ENCODE measurements at regions not wholly inside any gene's neighbourhood (a gene's known extent, or its start where the extent isn't known, plus 50 kb on each side); places are given as distances from the start of the nearest gene placed in this dataset.

DNA sequence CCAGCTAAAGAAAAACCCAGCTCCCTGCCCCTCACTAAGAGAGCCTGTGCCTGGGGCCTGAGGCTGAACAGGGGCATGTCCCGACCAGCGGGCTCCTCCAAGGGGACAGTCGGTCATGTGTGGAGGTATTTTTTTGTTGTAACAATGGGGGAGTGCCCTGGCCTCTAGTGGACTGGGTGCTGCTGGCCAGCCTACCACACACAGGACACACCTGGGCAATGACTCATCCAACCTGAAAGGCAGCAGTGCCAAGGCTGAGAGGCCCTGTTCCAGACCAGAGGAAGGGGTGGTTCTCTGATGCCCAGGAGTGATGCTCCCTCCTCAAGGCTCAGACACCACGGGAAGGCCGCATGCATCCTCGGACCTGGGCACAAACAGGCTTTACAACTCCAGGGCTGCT is 181.5 kb downstream of the OLFM1 start:
- Histone ChIP-seq H3K4me1 (replicated peaks in 1 of 2; ENCODE audit: control insufficient read depth in 2 of 2, insufficient read depth in 2 of 2, low read length in 2 of 2) (no peaks in the 10 kb centered on the region; a peak in 1 of 5 replicates), H3K4me3 (no peak overlapping the region), H4K20me1 (replicated peaks; ENCODE audit: control insufficient read depth, insufficient read depth, low read length) (0 out of 2 replicates have a peak, but pooled peaks cover 4% of the 10 kb centered on the region), H3K9ac (ENCODE audit: insufficient read depth in 1 of 2, low read depth in 2 of 2, low read length in 2 of 2) (no peak overlapping the region), H3K36me3 (ENCODE audit: control insufficient read depth, insufficient read depth, low read length) (no peaks in the 10 kb centered on the region), H3K79me2 (ENCODE audit: control insufficient read depth, insufficient read depth, low read length) (no peaks in the 10 kb centered on the region), H3K27ac (ENCODE audit: extremely low read depth, low read depth, low read length) (no peak overlapping the region), H2AFZ (ENCODE audit: low read depth, low read length) (no peak overlapping the region), H3K4me2 (ENCODE audit: insufficient read depth, low read length) (no peak overlapping the region), H3K27me3 (ENCODE audit: control insufficient read depth in 2 of 2, insufficient read depth in 2 of 2, low read length in 2 of 2) (peaks cover 10 to 61% of the 10 kb centered on the region in 2 experiments; a peak in 4 of 5 replicates), H3K9me3 (replicated peaks; ENCODE audit: control insufficient read depth, insufficient read depth, low read depth, low read length) (no peaks in the 10 kb centered on the region), H3K9me1 (ENCODE audit: control insufficient read depth, insufficient read depth, low read length) (no peaks in the 10 kb centered on the region)
- no peak for TF ChIP-seq CBX3 (IDR thresholded peaks at IDR 0.05; ENCODE audit: borderline replicate concordance in 1 of 2, low read length in 2 of 2)
- TF ChIP-seq RBM34 (IDR thresholded peaks at IDR 0.05; ENCODE audit: borderline replicate concordance, insufficient read depth, low read length): no peak
- TF ChIP-seq NONO (IDR thresholded peaks at IDR 0.05; ENCODE audit: low read depth in 2 of 2, low read length in 1 of 2): no peak
- no peak for TF ChIP-seq YBX1 (IDR thresholded peaks at IDR 0.05)
- TF ChIP-seq CSDE1 (IDR thresholded peaks at IDR 0.05): no peak
- no peak for TF ChIP-seq ZNF239 (CRISPR knock-in tag; IDR thresholded peaks at IDR 0.05)
- no peak for TF ChIP-seq SMAD4 (CRISPR knock-in tag; conservative IDR thresholded peaks at IDR 0.05)
- no peak for TF ChIP-seq TAF9B (IDR thresholded peaks at IDR 0.05; ENCODE audit: partially characterized antibody)
- TF ChIP-seq HMG20A (CRISPR knock-in tag; conservative IDR thresholded peaks at IDR 0.05): no peak
- no peak for TF ChIP-seq ZKSCAN8 (CRISPR knock-in tag; IDR thresholded peaks at IDR 0.05)
- no peak for TF ChIP-seq ZBED1 (IDR thresholded peaks at IDR 0.05)
- TF ChIP-seq TFAM (CRISPR knock-in tag; conservative IDR thresholded peaks at IDR 0.05): no peak
- TF ChIP-seq, protein P1, sequence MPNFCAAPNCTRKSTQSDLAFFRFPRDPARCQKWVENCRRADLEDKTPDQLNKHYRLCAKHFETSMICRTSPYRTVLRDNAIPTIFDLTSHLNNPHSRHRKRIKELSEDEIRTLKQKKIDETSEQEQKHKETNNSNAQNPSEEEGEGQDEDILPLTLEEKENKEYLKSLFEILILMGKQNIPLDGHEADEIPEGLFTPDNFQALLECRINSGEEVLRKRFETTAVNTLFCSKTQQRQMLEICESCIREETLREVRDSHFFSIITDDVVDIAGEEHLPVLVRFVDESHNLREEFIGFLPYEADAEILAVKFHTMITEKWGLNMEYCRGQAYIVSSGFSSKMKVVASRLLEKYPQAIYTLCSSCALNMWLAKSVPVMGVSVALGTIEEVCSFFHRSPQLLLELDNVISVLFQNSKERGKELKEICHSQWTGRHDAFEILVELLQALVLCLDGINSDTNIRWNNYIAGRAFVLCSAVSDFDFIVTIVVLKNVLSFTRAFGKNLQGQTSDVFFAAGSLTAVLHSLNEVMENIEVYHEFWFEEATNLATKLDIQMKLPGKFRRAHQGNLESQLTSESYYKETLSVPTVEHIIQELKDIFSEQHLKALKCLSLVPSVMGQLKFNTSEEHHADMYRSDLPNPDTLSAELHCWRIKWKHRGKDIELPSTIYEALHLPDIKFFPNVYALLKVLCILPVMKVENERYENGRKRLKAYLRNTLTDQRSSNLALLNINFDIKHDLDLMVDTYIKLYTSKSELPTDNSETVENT (CRISPR knock-in tag; IDR thresholded peaks at IDR 0.05): no peak
- TF ChIP-seq ZC3H11A (IDR thresholded peaks at IDR 0.05; ENCODE audit: low read depth, low read length): no peak
- no peak for TF ChIP-seq SIRT6 (IDR thresholded peaks at IDR 0.05; ENCODE audit: low read depth, low read length)
- no peak for TF ChIP-seq ZNF408 (CRISPR knock-in tag; IDR thresholded peaks at IDR 0.05; ENCODE audit: low read depth)
- no peak for TF ChIP-seq ZNF175 (CRISPR knock-in tag; IDR thresholded peaks at IDR 0.05; ENCODE audit: low read depth)
- TF ChIP-seq CHD4 (IDR thresholded peaks at IDR 0.05; ENCODE audit: insufficient read depth, insufficient replicate concordance, low read depth, low read length, poor library complexity, severe bottlenecking): no peak
- TF ChIP-seq GABPA (tag; conservative IDR thresholded peaks at IDR 0.05; ENCODE audit: low read depth): no peak
- TF ChIP-seq, protein P2, sequence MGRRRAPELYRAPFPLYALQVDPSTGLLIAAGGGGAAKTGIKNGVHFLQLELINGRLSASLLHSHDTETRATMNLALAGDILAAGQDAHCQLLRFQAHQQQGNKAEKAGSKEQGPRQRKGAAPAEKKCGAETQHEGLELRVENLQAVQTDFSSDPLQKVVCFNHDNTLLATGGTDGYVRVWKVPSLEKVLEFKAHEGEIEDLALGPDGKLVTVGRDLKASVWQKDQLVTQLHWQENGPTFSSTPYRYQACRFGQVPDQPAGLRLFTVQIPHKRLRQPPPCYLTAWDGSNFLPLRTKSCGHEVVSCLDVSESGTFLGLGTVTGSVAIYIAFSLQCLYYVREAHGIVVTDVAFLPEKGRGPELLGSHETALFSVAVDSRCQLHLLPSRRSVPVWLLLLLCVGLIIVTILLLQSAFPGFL (CRISPR knock-in tag; IDR thresholded peaks at IDR 0.05): no peak
- FAIRE-seq: no peak
- no TSS peak for BruUV-seq (replicated peaks)
- no peak for ATAC-seq
- in situ Hi-C loops (cut with MboI) (no loop called here), intact Hi-C loops (cut with micrococcal nuclease) (no loop called here)
- WGBS (ENCODE audit: insufficient coverage, low coverage, missing lambda C conversion rate): 0% methylated on average over 5 of the region's 6 CpGs
- ChIA-PET POLR2A (interaction anchor here (0.6 to 1.0 kb wide), 2 partner anchors 12 to 14 kb away, joined by 3 read pairs; no protein-coding TSS in a partner anchor), CTCF (ENCODE audit: low intra/inter-chr PET ratio) (no interaction called here)
- DNase-seq (ENCODE audit: extremely low read depth in 1 of 4, low spot score in 3 of 4): no peak

Data from K562 (cell line).